Thoracic aorta (tissue), 2 donors: ENCODE measurements at regions not wholly inside any gene's neighbourhood (a gene's known extent, or its start where the extent isn't known, plus 50 kb on each side); places are given as distances from the start of the nearest gene placed in this dataset.

Experiments
- ATAC-seq: fragments of 150-250 bp; one replicate; pipeline ENCODE4 v1.8.0; 2017; ENCODE audit warnings: low read depth; ENCODE audit not compliant: insufficient number of reproducible peaks, low FRiP score
- DNase-seq: peaks from one replicate; pipeline ENCODE4 v3.0.0-alpha.2; 2020; ENCODE audit warnings: low spot score
- H3K27ac ChIP-seq, 2 donors: fragments of 200-600 bp; sonication (generic); 1 replicate in 1 of 2; 2 replicates in 1 of 2; pipeline ENCODE4 v1.5.1; 2016; ENCODE audit warnings: mild to moderate bottlenecking in 2 of 2, moderate library complexity in 2 of 2
- H3K27me3 ChIP-seq: fragments of 200-600 bp; sonication (generic); replicated peaks from 2 replicates; pipeline ENCODE4 v1.6.0; 2016; ENCODE audit warnings: mild to moderate bottlenecking; ENCODE audit not compliant: insufficient read depth
- H3K36me3 ChIP-seq: fragments of 200-600 bp; sonication (generic); one replicate; pipeline ENCODE4 v1.5.1; 2016
- H3K4me1 ChIP-seq, 2 donors: fragments of 200-600 bp; sonication (generic); 1 replicate in 1 of 2; 2 replicates in 1 of 2; pipeline versions ENCODE4 v1.5.1 to v1.6.0; 2016; ENCODE audit warnings: low read depth in 2 of 2, mild to moderate bottlenecking in 1 of 2; ENCODE audit not compliant: control insufficient read depth in 1 of 2
- H3K4me3 ChIP-seq: fragments of 200-600 bp; sonication (generic); 2 replicates; pipeline ENCODE4 v1.5.1; 2016; ENCODE audit warnings: mild to moderate bottlenecking
- H3K9me3 ChIP-seq: fragments of 200-600 bp; sonication (generic); 2 replicates; pipeline ENCODE4 v1.5.1; 2016
- TF ChIP-seq, protein P1 (sequence below): fragments of 200-600 bp; sonication (generic); IDR thresholded peaks from one replicate; pipeline ENCODE4 v1.5.1; 2019; ENCODE audit warnings: antibody characterized with exemption

DNA sequence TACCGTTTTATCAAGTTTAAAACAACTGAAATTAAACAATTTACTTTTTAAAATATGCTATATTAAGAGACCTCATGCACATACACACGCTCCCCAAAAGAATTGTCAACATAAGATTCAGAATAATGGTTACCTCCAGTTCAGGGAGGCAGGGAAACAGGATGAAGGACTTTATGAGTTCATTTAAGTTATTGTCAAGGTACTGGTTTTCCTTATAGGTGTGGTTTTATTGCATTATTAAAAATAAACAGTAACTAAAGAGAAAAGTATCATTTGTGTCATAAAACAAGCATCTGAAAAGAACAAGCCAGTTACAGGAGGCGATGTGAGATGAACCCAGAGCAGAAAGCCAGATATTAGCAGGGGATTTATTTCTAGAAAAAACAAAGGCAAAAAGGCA lies 2376.7 kb downstream of the MAT2B start:
- Histone ChIP-seq H3K4me1 (no peaks in the 10 kb centered on the region), H3K4me3 (no peak overlapping the region), H3K36me3 (no peaks in the 10 kb centered on the region), H3K9me3 (no peaks in the 10 kb centered on the region), H3K27me3 (no peaks in the 10 kb centered on the region), H3K27ac (no peak overlapping the region)
- TF ChIP-seq, protein P1, sequence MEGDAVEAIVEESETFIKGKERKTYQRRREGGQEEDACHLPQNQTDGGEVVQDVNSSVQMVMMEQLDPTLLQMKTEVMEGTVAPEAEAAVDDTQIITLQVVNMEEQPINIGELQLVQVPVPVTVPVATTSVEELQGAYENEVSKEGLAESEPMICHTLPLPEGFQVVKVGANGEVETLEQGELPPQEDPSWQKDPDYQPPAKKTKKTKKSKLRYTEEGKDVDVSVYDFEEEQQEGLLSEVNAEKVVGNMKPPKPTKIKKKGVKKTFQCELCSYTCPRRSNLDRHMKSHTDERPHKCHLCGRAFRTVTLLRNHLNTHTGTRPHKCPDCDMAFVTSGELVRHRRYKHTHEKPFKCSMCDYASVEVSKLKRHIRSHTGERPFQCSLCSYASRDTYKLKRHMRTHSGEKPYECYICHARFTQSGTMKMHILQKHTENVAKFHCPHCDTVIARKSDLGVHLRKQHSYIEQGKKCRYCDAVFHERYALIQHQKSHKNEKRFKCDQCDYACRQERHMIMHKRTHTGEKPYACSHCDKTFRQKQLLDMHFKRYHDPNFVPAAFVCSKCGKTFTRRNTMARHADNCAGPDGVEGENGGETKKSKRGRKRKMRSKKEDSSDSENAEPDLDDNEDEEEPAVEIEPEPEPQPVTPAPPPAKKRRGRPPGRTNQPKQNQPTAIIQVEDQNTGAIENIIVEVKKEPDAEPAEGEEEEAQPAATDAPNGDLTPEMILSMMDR, result no peak
- no peak for DNase-seq
- no peak for ATAC-seq

GRCh38 chr5:165885623-165886350 lies 2380.4 kb downstream of the MAT2B start:
- Histone ChIP-seq H3K36me3 (no peaks in the 10 kb centered on the region), H3K27ac (no peak overlapping the region), H3K4me1 (no peaks in the 10 kb centered on the region), H3K4me3 (no peak overlapping the region), H3K9me3 (no peaks in the 10 kb centered on the region), H3K27me3 (no peaks in the 10 kb centered on the region)
- DNase-seq, result no peak
- ATAC-seq, result no peak
- TF ChIP-seq, protein P1, result no peak

- TF ChIP-seq, protein P1, result no peak
- H3K4me1 ChIP-seq, result no peaks in the 10 kb centered on the region
- no peak overlapping the region for H3K4me3 ChIP-seq
- H3K36me3 ChIP-seq, result no peaks in the 10 kb centered on the region
- ATAC-seq (no peak), DNase-seq (no peak)
- no peak overlapping the region for H3K27ac ChIP-seq
- no peaks in the 10 kb centered on the region for H3K9me3 ChIP-seq
- no peaks in the 10 kb centered on the region for H3K27me3 ChIP-seq
These were observed 2381.7 kb downstream of the MAT2B start for GRCh38 chr5:165887147-165887546.

DNA sequence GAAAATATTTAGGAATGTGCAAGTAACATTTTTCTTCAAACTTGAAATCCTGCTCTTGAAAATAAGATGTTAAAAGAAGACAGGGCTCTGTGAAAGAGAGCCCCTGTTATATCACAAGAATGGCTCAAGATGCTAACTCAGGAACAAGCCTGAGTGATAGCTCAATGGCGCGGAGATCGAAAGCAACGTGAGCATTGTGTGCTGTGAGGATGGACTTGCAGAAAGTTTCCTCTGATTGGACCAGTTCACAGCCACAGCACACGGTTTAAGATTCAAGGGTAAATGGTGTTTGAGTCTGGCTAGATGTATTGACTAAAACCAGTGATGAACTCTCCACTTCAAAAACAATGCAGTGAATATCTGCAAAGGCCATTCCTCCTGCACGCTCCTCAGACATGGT lies 2387.0 kb downstream of the MAT2B start:
- Histone ChIP-seq H3K27ac (no peak overlapping the region), H3K27me3 (no peaks in the 10 kb centered on the region), H3K4me3 (no peak overlapping the region), H3K4me1 (no peaks in the 10 kb centered on the region), H3K9me3 (no peaks in the 10 kb centered on the region), H3K36me3 (no peaks in the 10 kb centered on the region)
- ATAC-seq, result no peak
- TF ChIP-seq, protein P1, result no peak
- DNase-seq, result no peak

DNA sequence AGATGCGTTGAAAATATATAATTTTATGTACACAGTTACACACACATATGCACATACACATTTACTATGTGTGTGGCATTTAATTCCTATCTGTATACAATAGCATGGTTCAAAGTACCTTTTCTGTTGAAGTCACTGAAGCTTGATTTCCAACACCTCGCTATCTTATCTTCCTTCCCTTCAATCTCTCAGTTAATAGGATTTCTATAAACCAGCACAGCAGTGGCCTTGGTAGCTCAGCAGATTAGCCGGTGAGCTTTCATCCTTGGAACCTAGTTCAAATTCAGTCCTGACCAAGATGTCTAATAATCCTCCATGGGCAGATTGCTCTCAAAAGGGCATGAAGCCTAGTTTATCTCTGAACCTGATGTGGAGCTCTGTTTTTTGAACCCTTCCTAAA lies 2389.5 kb downstream of the MAT2B start:
- TF ChIP-seq, protein P1, result no peak
- H3K36me3 ChIP-seq, result no peaks in the 10 kb centered on the region
- no peaks in the 10 kb centered on the region for H3K4me1 ChIP-seq
- H3K4me3 ChIP-seq, result no peak overlapping the region
- H3K27me3 ChIP-seq, result no peaks in the 10 kb centered on the region
- H3K27ac ChIP-seq, result no peak overlapping the region
- no peak for DNase-seq
- no peaks in the 10 kb centered on the region for H3K9me3 ChIP-seq
- no peak for ATAC-seq
